Thymus (tissue), 11 donors: ENCODE measurements at regions not wholly inside any gene's neighbourhood (a gene's known extent, or its start where the extent isn't known, plus 50 kb on each side); places are given as distances from the start of the nearest gene placed in this dataset.
"Not testable (repeated sequence)": the region's sequence is repeated elsewhere in the genome, so short reads cannot be mapped to it uniquely, and the experiment has no call there.

Experiments used
- DNase-seq, 9 donors: peaks; one replicate each; pipeline ENCODE4 v3.0.0-alpha.2; 2013; ENCODE audit warnings: low spot score in 9 of 9, low read depth in 6 of 9, missing footprints in 1 of 9
- H3K27ac ChIP-seq, 2 donors: one replicate each; pipeline ENCODE4 v1.5.1; 2013; ENCODE audit warnings: control low read depth in 1 of 2, low read depth in 1 of 2, low read length in 1 of 2, mild to moderate bottlenecking in 1 of 2, moderate library complexity in 1 of 2
- H3K27me3 ChIP-seq, 2 donors: one replicate each; pipeline ENCODE4 v1.5.1; 2013; ENCODE audit warnings: low read length in 1 of 2; ENCODE audit not compliant: control insufficient read depth in 2 of 2, insufficient read depth in 1 of 2
- H3K36me3 ChIP-seq, 2 donors: one replicate each; pipeline ENCODE4 v1.5.1; 2013; ENCODE audit warnings: low read length in 1 of 2, mild to moderate bottlenecking in 1 of 2, moderate library complexity in 1 of 2; ENCODE audit not compliant: control insufficient read depth in 2 of 2, insufficient read depth in 2 of 2
- H3K4me1 ChIP-seq, 2 donors: one replicate each; pipeline ENCODE4 v1.5.1; 2013; ENCODE audit warnings: low read length in 2 of 2; ENCODE audit not compliant: control insufficient read depth in 2 of 2, insufficient read depth in 2 of 2
- H3K4me3 ChIP-seq, 2 donors: one replicate each; pipeline ENCODE4 v1.5.1; 2013; ENCODE audit warnings: low read length in 2 of 2, control low read depth in 1 of 2, mild to moderate bottlenecking in 1 of 2
- H3K9me3 ChIP-seq, 2 donors: one replicate each; pipeline ENCODE4 v1.5.1; 2013; ENCODE audit warnings: low read length in 1 of 2, mild to moderate bottlenecking in 1 of 2; ENCODE audit not compliant: control insufficient read depth in 2 of 2, insufficient read depth in 1 of 2
- WGBS: extraction: QIAGEN DNeasy Blood & Tissue Kit; methylation state at CpG from one replicate; pipeline ENCODE4 v1.1.7; 2013; 5-methylcytosine and 5-hydroxymethylcytosine counted together
- donor health status: healthy.

DNA sequence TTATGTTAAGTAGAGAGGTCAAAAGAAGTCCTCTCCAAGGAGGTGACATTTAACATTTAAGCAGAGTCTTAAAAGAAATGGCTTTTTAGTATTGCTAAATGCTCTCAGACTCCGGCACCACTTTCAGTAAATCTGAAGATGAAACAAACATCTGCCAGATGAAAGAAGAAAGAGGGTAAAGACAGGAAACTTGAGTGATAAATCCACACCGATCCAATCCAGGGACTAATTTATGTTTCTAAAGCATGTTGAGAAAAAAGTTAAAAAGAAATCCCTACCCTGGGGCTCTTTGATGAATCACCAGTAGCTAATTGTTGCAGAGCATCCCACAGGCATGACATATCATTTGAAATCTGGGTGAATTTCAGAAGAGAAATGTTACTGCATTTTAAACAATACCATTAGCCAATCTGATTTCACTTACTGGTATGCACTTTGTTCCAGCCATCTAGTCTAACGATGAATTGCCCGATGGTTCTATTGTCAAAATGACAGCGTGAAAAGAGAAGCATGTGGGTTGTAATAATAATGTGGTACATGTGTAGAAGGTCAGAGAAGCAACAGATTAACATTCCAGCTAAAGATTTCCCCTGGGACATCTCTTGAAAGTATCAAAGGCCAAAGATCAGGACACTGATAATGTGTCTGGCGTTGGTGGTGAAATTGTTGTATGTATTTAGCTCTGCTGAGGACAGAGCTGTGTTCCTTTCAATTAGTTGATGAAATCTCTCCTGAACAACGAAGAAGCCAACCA lies 485.7 kb downstream of the CSNK1G3 start:
- Histone ChIP-seq H3K4me3 (no peak overlapping the region), H3K27me3 (no peaks in the 10 kb centered on the region), H3K27ac (no peak overlapping the region), H3K36me3 (no peaks in the 10 kb centered on the region), H3K4me1 (peaks cover 3 to 7% of the 10 kb centered on the region in 2 donors), H3K9me3 (no peaks in the 10 kb centered on the region)
- WGBS = 57% methylated on average over 7 of the region's 7 CpGs
- peak in 5 of 9 donors; percentile 10 to 65 (median 22) for DNase-seq

DNA sequence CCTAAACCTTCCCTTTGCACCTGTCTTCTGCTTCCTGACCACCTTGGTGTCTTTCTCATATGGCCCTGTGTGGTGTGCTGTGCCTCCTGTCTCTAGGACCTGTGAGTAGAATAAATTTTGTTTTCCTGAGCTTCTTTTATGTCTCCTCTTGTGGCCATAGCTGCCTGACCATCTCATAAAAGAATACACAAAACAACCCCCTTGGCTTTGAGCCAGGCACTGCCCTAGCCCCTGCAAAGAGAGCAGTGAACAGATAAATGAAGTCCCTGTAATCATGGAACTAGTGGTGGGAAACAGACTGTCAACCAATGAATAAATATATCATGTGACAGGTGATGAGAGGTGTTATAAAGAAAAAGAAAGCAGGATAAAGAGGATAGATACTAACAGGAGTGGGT lies 485.1 kb downstream of the CSNK1G3 start:
- H3K27ac ChIP-seq = no peak overlapping the region
- no peaks in the 10 kb centered on the region for H3K9me3 ChIP-seq
- no peaks in the 10 kb centered on the region for H3K36me3 ChIP-seq
- DNase-seq = peak in 1 of 9 donors; percentile 4
- no peak overlapping the region for H3K4me3 ChIP-seq
- no peaks in the 10 kb centered on the region for H3K27me3 ChIP-seq
- H3K4me1 ChIP-seq = peaks cover 3 to 7% of the 10 kb centered on the region in 2 donors

DNA sequence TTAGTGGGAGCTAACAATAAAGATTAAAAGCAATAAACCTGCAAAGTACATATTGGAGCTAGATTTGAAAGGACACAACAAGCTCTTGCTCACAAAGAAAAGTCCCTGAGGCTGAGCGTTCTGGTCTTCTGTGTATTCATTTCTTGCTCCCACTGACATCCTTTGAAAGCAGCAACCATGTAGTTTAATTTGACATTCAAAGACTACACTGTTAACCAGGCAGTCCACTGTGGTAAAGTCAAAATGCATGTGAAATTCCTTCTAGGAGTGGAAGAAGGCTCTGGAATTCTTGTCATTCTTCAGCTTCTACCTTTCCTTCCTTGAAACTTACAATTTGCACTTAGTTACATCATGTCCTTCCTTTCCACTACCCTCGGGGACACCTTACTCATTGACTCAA lies 480.7 kb downstream of the CSNK1G3 start:
- Histone ChIP-seq H3K9me3 (no peaks in the 10 kb centered on the region), H3K36me3 (no peaks in the 10 kb centered on the region), H3K4me3 (no peak overlapping the region), H3K4me1 (peaks cover 3 to 7% of the 10 kb centered on the region in 2 donors), H3K27me3 (no peaks in the 10 kb centered on the region), H3K27ac (no peak overlapping the region)
- no peak for DNase-seq
- WGBS = 90% methylated on average over 2 of the region's 2 CpGs

DNA sequence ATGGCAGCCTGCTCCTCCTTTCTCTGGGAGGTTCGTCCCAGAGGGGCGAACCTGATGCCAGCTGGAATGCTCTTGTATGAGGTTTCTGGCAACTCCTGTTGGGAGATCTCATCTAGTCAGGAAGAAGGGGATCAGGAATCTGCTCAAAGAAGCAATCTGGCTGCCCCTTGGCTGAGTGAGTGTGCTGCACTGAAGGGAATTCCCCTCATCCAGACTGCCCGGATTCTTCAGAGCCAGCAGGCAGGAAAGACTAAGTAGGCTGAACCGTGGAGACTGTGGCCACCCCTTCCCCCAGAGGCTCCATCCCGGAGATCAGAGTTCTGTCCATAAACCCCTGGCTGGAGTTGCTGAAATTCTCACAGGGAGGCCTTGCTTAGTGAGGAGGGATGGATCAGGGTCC lies 476.0 kb downstream of the CSNK1G3 start:
- Histone ChIP-seq H3K27ac (no peak overlapping the region), H3K36me3 (no peaks in the 10 kb centered on the region), H3K27me3 (no peaks in the 10 kb centered on the region), H3K4me1 (no peaks in the 10 kb centered on the region), H3K4me3 (no peak overlapping the region), H3K9me3 (no peaks in the 10 kb centered on the region)
- DNase-seq = no peak
- WGBS = 96% methylated on average over 5 of the region's 5 CpGs

DNA sequence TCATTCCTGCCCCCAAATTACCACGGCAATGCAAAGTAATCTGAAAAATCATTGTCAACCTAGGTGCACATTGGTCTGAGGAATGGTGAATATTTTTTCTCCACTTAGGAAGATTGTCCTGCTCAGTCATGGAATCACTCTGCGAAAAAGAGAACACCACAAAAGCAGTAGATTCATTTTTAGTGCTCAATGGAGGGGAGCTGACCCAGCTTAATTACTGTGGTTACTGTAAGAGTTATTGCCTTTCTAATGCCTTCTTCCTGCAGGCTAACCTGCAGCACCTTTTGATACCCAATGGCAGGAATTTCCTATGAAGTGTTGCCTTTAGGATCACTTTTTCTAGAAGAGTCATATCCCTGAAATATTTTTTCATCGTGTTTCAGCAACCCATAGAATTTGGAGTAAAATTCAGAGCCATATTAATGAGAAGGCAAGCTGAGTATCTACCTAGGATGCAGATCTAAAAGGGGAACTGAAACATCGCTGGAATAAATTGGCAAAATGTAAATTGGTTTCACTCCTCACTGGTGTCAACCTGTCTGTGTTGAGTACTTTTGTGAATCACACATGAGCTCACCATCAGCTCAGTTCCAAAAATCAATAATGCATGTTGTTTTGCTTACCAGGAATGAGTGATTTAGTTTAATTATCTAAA lies 464.5 kb downstream of the CSNK1G3 start:
- no peaks in the 10 kb centered on the region for H3K9me3 ChIP-seq
- no peaks in the 10 kb centered on the region for H3K27me3 ChIP-seq
- no peak overlapping the region for H3K27ac ChIP-seq
- no peak overlapping the region for H3K4me3 ChIP-seq
- no peaks in the 10 kb centered on the region for H3K36me3 ChIP-seq
- no peak for DNase-seq
- WGBS = 36% methylated on average over 4 of the region's 4 CpGs
- no peaks in the 10 kb centered on the region for H3K4me1 ChIP-seq

DNA sequence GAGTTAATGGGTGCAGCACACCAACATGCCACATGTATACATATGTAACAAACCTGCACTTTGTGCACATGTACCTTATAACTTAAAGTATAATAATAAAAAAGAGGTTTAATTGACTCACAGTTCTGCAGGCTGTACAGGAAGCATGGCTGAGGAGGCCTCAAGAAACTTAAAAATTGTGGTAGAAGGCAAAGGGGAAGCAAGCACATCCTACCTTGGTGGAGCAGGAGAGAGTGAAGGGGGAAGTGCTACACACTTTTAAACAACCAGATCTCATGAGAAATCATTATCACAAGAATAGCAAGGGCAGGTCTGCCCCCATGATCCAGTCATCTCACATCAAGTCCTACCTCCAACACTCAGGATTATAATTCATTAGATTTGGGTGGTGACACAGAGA lies 463.5 kb downstream of the CSNK1G3 start:
- not testable (repeated sequence) for H3K4me3 ChIP-seq, H3K27ac ChIP-seq, H3K9me3 ChIP-seq, H3K4me1 ChIP-seq, H3K27me3 ChIP-seq, H3K36me3 ChIP-seq, DNase-seq

DNA sequence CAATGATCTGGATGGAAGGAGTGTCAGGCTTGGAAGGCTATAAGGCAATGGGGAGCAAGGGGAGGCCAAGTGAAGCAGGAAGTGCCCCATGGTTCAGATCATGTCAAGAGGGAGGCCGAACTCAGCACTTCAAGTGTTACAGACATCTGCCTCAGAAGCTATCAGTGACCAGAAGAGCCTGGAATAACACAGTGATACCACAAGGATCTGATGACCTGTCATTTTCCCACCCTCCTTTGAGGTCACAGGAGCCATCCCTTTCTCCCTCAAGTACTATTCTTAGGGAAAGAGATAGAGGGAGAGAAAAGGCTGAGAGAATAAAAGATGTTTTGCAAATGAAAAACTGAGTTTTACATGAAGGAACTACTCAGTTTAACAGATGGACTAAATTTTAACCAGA lies 454.8 kb downstream of the CSNK1G3 start:
- H3K27ac ChIP-seq = no peak overlapping the region
- 97% methylated on average over 1 of the region's 1 CpG for WGBS

DNA sequence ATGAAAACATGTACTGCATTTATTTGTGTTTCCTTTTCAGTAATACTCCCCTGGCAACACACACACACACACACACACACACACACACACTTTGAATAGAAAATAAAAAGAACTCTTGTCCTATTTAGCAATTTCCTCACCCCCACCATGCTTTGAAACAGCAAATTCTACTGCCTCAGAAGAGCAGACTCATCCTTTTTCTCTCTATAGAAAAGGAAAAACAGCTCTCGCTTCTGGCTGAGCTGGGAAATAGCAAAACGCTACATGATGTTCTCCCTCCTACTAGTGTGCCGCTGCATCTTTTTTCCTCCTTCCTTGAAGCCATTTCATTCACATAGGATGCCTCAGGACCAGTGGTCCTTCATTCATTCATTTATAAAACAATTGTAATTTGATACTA lies 453.6 kb downstream of the CSNK1G3 start:
- WGBS = 98% methylated on average over 3 of the region's 3 CpGs
- H3K4me1 ChIP-seq = no peaks in the 10 kb centered on the region
- no peaks in the 10 kb centered on the region for H3K9me3 ChIP-seq
- H3K27me3 ChIP-seq = no peaks in the 10 kb centered on the region
- no peak overlapping the region for H3K27ac ChIP-seq
- no peaks in the 10 kb centered on the region for H3K36me3 ChIP-seq
- no peak for DNase-seq
- no peak overlapping the region for H3K4me3 ChIP-seq

More for the DNA sequence above, 454.8 kb downstream of the CSNK1G3 start:
- Histone ChIP-seq H3K4me1 (no peaks in the 10 kb centered on the region), H3K27me3 (no peaks in the 10 kb centered on the region), H3K36me3 (no peaks in the 10 kb centered on the region), H3K4me3 (no peak overlapping the region), H3K9me3 (no peaks in the 10 kb centered on the region)
- DNase-seq = no peak

DNA sequence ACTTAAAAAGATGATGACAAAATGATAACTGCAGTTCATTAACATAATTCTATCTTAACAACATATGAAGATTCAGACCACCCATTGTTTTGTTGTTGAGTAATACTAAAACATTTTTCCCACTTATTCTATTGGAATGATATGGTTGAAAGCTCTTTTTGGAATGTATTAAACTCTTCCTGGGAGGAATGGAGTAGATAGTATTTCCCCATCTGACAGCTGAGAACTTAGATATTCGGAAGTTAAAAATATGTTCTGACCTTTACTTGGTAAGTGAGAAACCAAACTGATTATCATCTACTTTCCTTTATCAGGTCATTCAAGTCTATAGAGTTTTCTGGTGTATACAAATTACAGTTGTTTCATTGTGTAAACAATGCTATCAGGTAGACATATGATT lies 452.9 kb downstream of the CSNK1G3 start:
- WGBS = 91% methylated on average over 1 of the region's 1 CpG
- Histone ChIP-seq H3K27ac (no peak overlapping the region), H3K4me3 (no peak overlapping the region), H3K36me3 (no peaks in the 10 kb centered on the region), H3K9me3 (no peaks in the 10 kb centered on the region), H3K4me1 (no peaks in the 10 kb centered on the region), H3K27me3 (no peaks in the 10 kb centered on the region)
- DNase-seq = no peak
